Psoas muscle (tissue), 7 donors: ENCODE measurements at regions not wholly inside any gene's neighbourhood (a gene's known extent, or its start where the extent isn't known, plus 50 kb on each side); places are given as distances from the start of the nearest gene placed in this dataset.

Experiments used
- ATAC-seq, 4 donors: fragments of 200-7000 bp; cut with Tn5 transposase; one replicate each; pipeline ENCODE4 v1.9.1; 2020; ENCODE audit warnings: moderate library complexity in 3 of 4, mild to moderate bottlenecking in 2 of 4
- DNase-seq, 2 donors: peaks; one replicate each; pipeline ENCODE4 v3.0.0-alpha.2; 2020
- H3K27ac ChIP-seq: fragments of 200-600 bp; one replicate; pipeline ENCODE4 v1.8.0; 2022
- H3K27me3 ChIP-seq, 3 donors: fragments of 200-600 bp in 1 of 3; one replicate each; pipeline versions ENCODE4 v1.6.1 to v1.8.0; 2013 to 2022; ENCODE audit warnings: low read length in 2 of 3, mild to moderate bottlenecking in 2 of 3, moderate library complexity in 1 of 3; ENCODE audit not compliant: insufficient read depth in 3 of 3
- H3K36me3 ChIP-seq, 2 donors: fragments of 200-600 bp in 1 of 2; one replicate each; pipeline versions ENCODE4 v1.6.1 to v1.8.0; 2013 to 2022; ENCODE audit warnings: low read depth in 1 of 2, mild to moderate bottlenecking in 1 of 2, moderate library complexity in 1 of 2; ENCODE audit not compliant: insufficient read depth in 1 of 2
- H3K4me1 ChIP-seq: fragments of 200-600 bp; one replicate; pipeline ENCODE4 v1.8.0; 2022
- H3K4me3 ChIP-seq: fragments of 200-600 bp; one replicate; pipeline ENCODE4 v1.8.0; 2022; ENCODE audit warnings: mild to moderate bottlenecking
- H3K9me3 ChIP-seq: fragments of 200-600 bp; one replicate; pipeline ENCODE4 v1.8.0; 2022
- WGBS, 3 donors: extraction: QIAGEN DNeasy Blood & Tissue Kit; methylation state at CpG; one replicate each; pipeline versions ENCODE4 v1.1.6 to v1.1.7; 2013; 5-methylcytosine and 5-hydroxymethylcytosine counted together
- intact Hi-C, 2 donors: fragments of 100-400 bp; cut with DNase I; formaldehyde crosslinking; loops; one replicate each; pipeline versions ENCODE4 v1.11.0 to v1.14.2; 2022
- TF ChIP-seq, protein P1 (sequence below): fragments of 200-600 bp; IDR thresholded peaks from one replicate; pipeline ENCODE4 v1.8.0; 2022; ENCODE audit warnings: antibody characterized with exemption
- donor health status: healthy with polysubstance abuse.
- donor health status: DM: no; HTN: no; CAD: no; lungs with moderate emphysema.
- donor health status: Bipolar disorder and iron deficiency.
- donor health status: healthy.
- donor health status: DM: yes; HTN: yes; CAD: no.
- donor health status: DM: no; HTN: no; CAD: no.
- donor health status: DM: yes; HTN: yes; CAD: no.

DNA sequence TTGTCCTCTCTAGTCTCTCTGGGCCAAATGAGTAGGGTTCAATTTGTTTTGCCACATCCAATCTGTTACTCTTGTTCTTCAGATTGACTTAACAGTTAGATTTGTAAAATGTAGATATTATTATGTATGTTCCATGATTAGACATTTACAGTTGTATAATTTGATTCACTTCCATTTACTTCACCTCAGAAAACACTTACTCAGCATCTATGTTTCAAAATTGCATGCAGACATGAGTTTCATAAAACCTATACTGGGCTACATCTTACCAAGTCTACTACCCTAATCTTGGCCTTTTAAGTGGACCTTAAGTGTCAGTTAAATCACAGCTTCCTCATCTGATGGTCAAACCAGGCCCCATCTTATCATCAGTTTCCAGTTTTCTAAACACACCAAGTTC lies 1181.2 kb upstream of the CDH9 start:
- H3K4me1 ChIP-seq: no peaks in the 10 kb centered on the region
- H3K9me3 ChIP-seq: peaks cover 3% of the 10 kb centered on the region
- DNase-seq (no peak), ATAC-seq (no peak)
- H3K27me3 ChIP-seq: no peaks in the 10 kb centered on the region
- no peak overlapping the region for H3K27ac ChIP-seq
- H3K36me3 ChIP-seq: no peaks in the 10 kb centered on the region
- intact Hi-C loops: no loop called here
- TF ChIP-seq, protein P1, sequence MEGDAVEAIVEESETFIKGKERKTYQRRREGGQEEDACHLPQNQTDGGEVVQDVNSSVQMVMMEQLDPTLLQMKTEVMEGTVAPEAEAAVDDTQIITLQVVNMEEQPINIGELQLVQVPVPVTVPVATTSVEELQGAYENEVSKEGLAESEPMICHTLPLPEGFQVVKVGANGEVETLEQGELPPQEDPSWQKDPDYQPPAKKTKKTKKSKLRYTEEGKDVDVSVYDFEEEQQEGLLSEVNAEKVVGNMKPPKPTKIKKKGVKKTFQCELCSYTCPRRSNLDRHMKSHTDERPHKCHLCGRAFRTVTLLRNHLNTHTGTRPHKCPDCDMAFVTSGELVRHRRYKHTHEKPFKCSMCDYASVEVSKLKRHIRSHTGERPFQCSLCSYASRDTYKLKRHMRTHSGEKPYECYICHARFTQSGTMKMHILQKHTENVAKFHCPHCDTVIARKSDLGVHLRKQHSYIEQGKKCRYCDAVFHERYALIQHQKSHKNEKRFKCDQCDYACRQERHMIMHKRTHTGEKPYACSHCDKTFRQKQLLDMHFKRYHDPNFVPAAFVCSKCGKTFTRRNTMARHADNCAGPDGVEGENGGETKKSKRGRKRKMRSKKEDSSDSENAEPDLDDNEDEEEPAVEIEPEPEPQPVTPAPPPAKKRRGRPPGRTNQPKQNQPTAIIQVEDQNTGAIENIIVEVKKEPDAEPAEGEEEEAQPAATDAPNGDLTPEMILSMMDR: no peak
- H3K4me3 ChIP-seq: no peak overlapping the region

DNA sequence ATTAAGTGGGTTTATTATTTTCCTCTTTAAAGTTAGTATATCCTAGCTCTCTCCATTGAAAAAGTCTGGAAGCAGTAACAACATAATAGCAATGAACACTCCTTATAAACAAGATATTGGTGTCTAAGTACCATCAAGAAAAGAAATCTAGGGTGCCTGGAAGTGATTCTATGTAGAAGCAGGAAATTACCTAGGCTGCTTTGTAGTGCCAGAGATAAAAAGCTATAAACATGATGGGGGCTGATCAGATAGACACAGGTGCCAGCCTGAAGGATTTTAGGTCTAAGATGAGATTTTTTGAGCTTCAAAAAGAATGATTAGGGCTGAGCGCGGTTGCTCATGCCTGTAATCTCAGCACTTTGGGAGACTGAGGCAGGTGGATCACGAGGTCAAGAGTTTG lies 1179.3 kb upstream of the CDH9 start:
- intact Hi-C loops: no loop called here
- no peak overlapping the region for H3K4me3 ChIP-seq
- no peaks in the 10 kb centered on the region for H3K27me3 ChIP-seq
- DNase-seq (no peak), ATAC-seq (no peak)
- TF ChIP-seq, protein P1: no peak
- peaks cover 3% of the 10 kb centered on the region for H3K9me3 ChIP-seq
- WGBS, 3 donors: 79 to 84% (median 82%) methylated on average over 3 of the region's 3 CpGs
- no peaks in the 10 kb centered on the region for H3K4me1 ChIP-seq
- no peak overlapping the region for H3K27ac ChIP-seq
- H3K36me3 ChIP-seq: no peaks in the 10 kb centered on the region

DNA sequence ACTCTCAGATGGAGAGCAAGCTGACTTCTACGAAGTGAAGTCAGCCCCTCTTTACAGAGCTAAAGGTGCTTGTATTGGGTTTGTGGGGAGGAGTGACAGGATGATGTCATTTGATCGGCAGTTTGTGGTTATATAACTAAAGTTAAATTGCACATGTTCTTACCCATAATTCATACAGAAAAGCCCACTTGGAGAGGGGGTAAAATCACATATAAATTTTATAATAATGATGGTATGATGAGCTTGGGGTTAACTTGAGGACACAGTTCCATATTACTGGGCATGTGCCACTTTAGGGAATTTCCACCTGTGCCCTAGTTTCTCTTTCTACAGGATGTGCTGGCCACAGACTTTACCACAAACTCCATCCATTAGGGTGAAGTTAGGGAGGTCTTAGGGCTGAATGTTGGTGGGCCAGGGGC lies 1178.6 kb upstream of the CDH9 start:
- Histone ChIP-seq H3K36me3 (no peaks in the 10 kb centered on the region), H3K4me3 (no peak overlapping the region), H3K27me3 (no peaks in the 10 kb centered on the region), H3K9me3 (peaks cover 3% of the 10 kb centered on the region), H3K27ac (no peak overlapping the region), H3K4me1 (no peaks in the 10 kb centered on the region)
- TF ChIP-seq, protein P1: no peak
- 83 to 95% (median 84%) methylated on average over 2 of the region's 2 CpGs for WGBS, 3 donors
- intact Hi-C loops: no loop called here
- DNase-seq (no peak), ATAC-seq (no peak)

DNA sequence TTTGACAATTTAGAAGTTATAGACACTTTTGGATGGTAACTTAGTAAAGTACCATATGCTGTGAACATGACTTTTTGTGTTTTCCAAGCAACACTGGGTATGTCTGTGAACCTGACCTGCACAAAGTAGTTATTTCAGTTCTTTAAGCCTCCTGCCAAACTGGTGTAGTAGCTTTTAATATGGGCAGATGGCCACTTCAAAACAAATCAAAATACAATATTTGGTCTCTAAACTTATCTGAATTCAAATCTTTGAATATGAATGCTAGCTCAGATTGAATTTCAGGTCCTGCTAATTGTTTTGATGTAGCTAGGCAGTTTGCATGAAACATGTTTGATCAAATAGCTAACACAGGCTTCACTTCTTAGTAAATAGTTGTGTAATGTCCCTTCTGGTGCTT lies 1176.7 kb upstream of the CDH9 start:
- peaks cover 3% of the 10 kb centered on the region for H3K9me3 ChIP-seq
- no peaks in the 10 kb centered on the region for H3K27me3 ChIP-seq
- H3K4me1 ChIP-seq: no peaks in the 10 kb centered on the region
- no peak overlapping the region for H3K27ac ChIP-seq
- TF ChIP-seq, protein P1: no peak
- DNase-seq: no peak
- no peak for ATAC-seq
- intact Hi-C loops: no loop called here
- H3K4me3 ChIP-seq: no peak overlapping the region
- no peaks in the 10 kb centered on the region for H3K36me3 ChIP-seq

DNA sequence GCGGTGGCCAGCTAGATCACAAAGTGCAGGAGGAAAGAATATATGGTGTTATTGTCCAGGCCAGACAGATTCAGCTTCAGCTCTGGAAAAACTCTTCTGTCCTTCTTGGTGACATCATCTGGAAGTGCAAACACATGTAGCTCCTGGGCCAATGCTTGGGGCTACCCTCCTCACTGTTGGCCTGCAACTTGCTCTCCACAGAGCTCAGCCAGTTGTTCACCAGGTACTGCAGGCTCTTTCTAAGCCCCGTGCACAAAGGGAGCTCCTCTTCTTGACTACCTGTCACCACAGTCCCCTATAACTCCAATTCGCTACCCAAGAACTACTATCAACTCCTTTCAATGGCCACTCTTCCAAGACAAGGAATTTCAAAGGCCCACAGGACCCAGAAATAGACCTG lies 1175.9 kb upstream of the CDH9 start:
- DNase-seq: no peak
- no peaks in the 10 kb centered on the region for H3K36me3 ChIP-seq
- TF ChIP-seq, protein P1: no peak
- 76 to 79% (median 77%) methylated on average over 3 of the region's 3 CpGs for WGBS, 3 donors
- H3K4me1 ChIP-seq: no peaks in the 10 kb centered on the region
- H3K27me3 ChIP-seq: no peaks in the 10 kb centered on the region
- no peak overlapping the region for H3K4me3 ChIP-seq
- intact Hi-C loops: no loop called here
- H3K9me3 ChIP-seq: peaks cover 3% of the 10 kb centered on the region
- ATAC-seq: no peak
- H3K27ac ChIP-seq: no peak overlapping the region
